Endothelial cell of umbilical vein (primary cell): ENCODE measurements at regions not wholly inside any gene's neighbourhood (a gene's known extent, or its start where the extent isn't known, plus 50 kb on each side); places are given as distances from the start of the nearest gene placed in this dataset.

Source experiments
- BruUV-seq: library from RNA; stranded (reverse); fragments of 400-500 nt; replicated peaks from 2 replicates; lab custom pipeline; 2021; lab: Mats Ljungman, UMichigan
- CTCF ChIA-PET: fragments of 300-600, 350-600 bp; sonication (Branson Sonifier 250); formaldehyde crosslinking; loops from one replicate; lab custom pipeline; 2021; ENCODE audit warnings: antibody characterized with exemption, inconsistent platforms; lab: Charles Lee
- POLR2A ChIA-PET: fragments of 300-600, 350-600 bp; sonication (Branson Sonifier 250); formaldehyde crosslinking; loops from one replicate; lab custom pipeline; 2021; ENCODE audit warnings: antibody characterized with exemption, inconsistent platforms; lab: Charles Lee
- DNase-seq: peaks from one replicate; pipeline ENCODE4 v3.0.0-alpha.2; 2011; ENCODE audit warnings: low read depth, low spot score
- FAIRE-seq: peaks from 2 replicates; lab custom pipeline; 2011; peaks lifted over from hg19 to GRCh38; lab: Jason Lieb, UNC
- H2AFZ ChIP-seq: 2 replicates; pipeline ENCODE4 v1.6.0; 2012; ENCODE audit warnings: low read depth, low read length, control low read depth, inconsistent platforms
- H3K27ac ChIP-seq: 2 replicates; pipeline ENCODE4 v1.5.1; 2011; ENCODE audit warnings: low read depth, mild to moderate bottlenecking, control low read depth, low read length, moderate library complexity; ENCODE audit not compliant: insufficient read depth
- H3K27me3 ChIP-seq, 2 experiments: 2 replicates each; pipeline versions ENCODE4 v1.6.0 to v1.6.1; 2011; ENCODE audit warnings: low read length in 2 of 2, mixed read lengths in 1 of 2; ENCODE audit not compliant: control insufficient read depth in 2 of 2, insufficient read depth in 2 of 2
- H3K36me3 ChIP-seq, 2 experiments: 2 replicates in 1 of 2; 3 replicates in 1 of 2; pipeline ENCODE4 v1.5.1; 2011; ENCODE audit warnings: low read length in 2 of 2, mild to moderate bottlenecking in 1 of 2, moderate library complexity in 1 of 2; ENCODE audit not compliant: control insufficient read depth in 2 of 2, insufficient read depth in 2 of 2; ENCODE audit errors: extremely low read depth in 1 of 2
- H3K4me1 ChIP-seq: 3 replicates; pipeline ENCODE4 v1.5.1; 2011; ENCODE audit warnings: mild to moderate bottlenecking, low read length; ENCODE audit not compliant: control insufficient read depth, insufficient read depth; ENCODE audit errors: extremely low read depth
- H3K4me2 ChIP-seq: 2 replicates; pipeline ENCODE4 v1.6.1; 2011; ENCODE audit warnings: low read length, control low read depth, mixed read lengths; ENCODE audit not compliant: insufficient read depth
- H3K4me3 ChIP-seq, 3 experiments: fragments of 200-600 bp in 1 of 3; sonication (generic), shearing (Covaris generic) in 1 of 3; replicated peaks in 1 of 3; 2 replicates each; pipeline ENCODE4 v1.5.1; 2011 to 2016; ENCODE audit warnings: control low read depth in 3 of 3, low read length in 3 of 3, mild to moderate bottlenecking in 2 of 3, inconsistent platforms in 1 of 3, low read depth in 1 of 3, moderate library complexity in 1 of 3; ENCODE audit not compliant: insufficient read depth in 1 of 3
- H3K79me2 ChIP-seq: 2 replicates; pipeline ENCODE4 v1.6.0; 2012; ENCODE audit warnings: low read length, inconsistent platforms; ENCODE audit not compliant: control insufficient read depth, insufficient read depth
- H3K9ac ChIP-seq: replicated peaks from 2 replicates; pipeline ENCODE3; 2011; ENCODE audit warnings: low read length, control low read depth; ENCODE audit not compliant: insufficient read depth; ENCODE audit errors: extremely low read depth
- H3K9me1 ChIP-seq: replicated peaks from 3 replicates; pipeline ENCODE4 v1.6.0; 2011; ENCODE audit warnings: mild to moderate bottlenecking, low read length; ENCODE audit not compliant: control insufficient read depth, insufficient read depth; ENCODE audit errors: extremely low read depth
- H3K9me3 ChIP-seq: replicated peaks from 2 replicates; pipeline ENCODE4 v1.5.1; 2012; ENCODE audit warnings: low read length, inconsistent platforms; ENCODE audit not compliant: control insufficient read depth, insufficient read depth
- H4K20me1 ChIP-seq: replicated peaks from 2 replicates; pipeline ENCODE3; 2011; ENCODE audit warnings: mild to moderate bottlenecking, low read length; ENCODE audit not compliant: control insufficient read depth, insufficient read depth; ENCODE audit errors: extremely low read depth
- CTCF ChIP-seq, 2 donors: IDR thresholded peaks; 1 replicate in 1 of 2; 2 replicates in 1 of 2; pipeline ENCODE4 v1.5.1; 2011; ENCODE audit warnings: low read length in 2 of 2, mild to moderate bottlenecking in 2 of 2, moderate library complexity in 2 of 2, control low read depth in 1 of 2, inconsistent platforms in 1 of 2, low read depth in 1 of 2; ENCODE audit not compliant: insufficient read depth in 1 of 2; ENCODE audit errors: extremely low read depth in 1 of 2
- EZH2 ChIP-seq: IDR thresholded peaks from 2 replicates; pipeline ENCODE4 v1.6.1; 2012; ENCODE audit warnings: borderline replicate concordance, low read depth, mild to moderate bottlenecking, moderate library complexity, low read length, inconsistent platforms; ENCODE audit not compliant: severe bottlenecking
- FOS ChIP-seq: IDR thresholded peaks from 2 replicates; pipeline ENCODE4 v1.6.1; 2011; ENCODE audit warnings: mild to moderate bottlenecking, low read length, moderate library complexity, borderline replicate concordance; ENCODE audit not compliant: insufficient read depth
- GATA2 ChIP-seq: IDR thresholded peaks from 2 replicates; pipeline ENCODE4 v1.7.0; 2011; ENCODE audit warnings: low read depth, mild to moderate bottlenecking, moderate library complexity, mixed read lengths, low read length; ENCODE audit not compliant: insufficient read length, insufficient read depth
- JUN ChIP-seq: IDR thresholded peaks from 2 replicates; pipeline ENCODE4 v1.6.1; 2011; ENCODE audit warnings: borderline replicate concordance, low read depth; ENCODE audit not compliant: insufficient read length, insufficient read depth
- MAX ChIP-seq: IDR thresholded peaks from 2 replicates; pipeline ENCODE4 v1.6.1; 2011; ENCODE audit not compliant: insufficient read depth, insufficient read length
- MYC ChIP-seq: IDR thresholded peaks from one replicate; pipeline ENCODE4 v1.6.1; 2011; ENCODE audit warnings: mild to moderate bottlenecking, low read depth, low read length
- POLR2A ChIP-seq: IDR thresholded peaks from 2 replicates; pipeline ENCODE4 v1.6.1; 2012; ENCODE audit warnings: low read depth, mild to moderate bottlenecking, control low read depth, low read length
- POLR2AphosphoS5 ChIP-seq: IDR thresholded peaks from 2 replicates; pipeline ENCODE4 v1.6.1; 2012; ENCODE audit warnings: low read depth, mild to moderate bottlenecking, control low read depth, low read length, moderate library complexity; ENCODE audit not compliant: insufficient read depth
- dilution Hi-C: fragments of 300-500 bp; cut with MboI; formaldehyde crosslinking; loops from one replicate; pipeline ENCODE4 v1.15.0; 2019; ENCODE audit warnings: low sequenced_read_pairs; ENCODE audit not compliant: extremely low pct_ligation_motif_present
- intact Hi-C: fragments of 100-400 bp; cut with micrococcal nuclease; formaldehyde crosslinking; loops from one replicate; pipeline ENCODE4 v1.10.0; 2022

- no peak for FAIRE-seq
- Histone ChIP-seq H3K27ac (no peak overlapping the region), H3K36me3 (no peaks in the 10 kb centered on the region), H3K9me3 (no peaks in the 10 kb centered on the region), H3K4me3 (no peak overlapping the region), H3K9ac (no peak overlapping the region), H3K9me1 (no peaks in the 10 kb centered on the region), H2AFZ (no peak overlapping the region), H3K79me2 (no peaks in the 10 kb centered on the region), H4K20me1 (no peaks in the 10 kb centered on the region), H3K4me1 (no peaks in the 10 kb centered on the region), H3K4me2 (no peak overlapping the region), H3K27me3 (no peaks in the 10 kb centered on the region)
- TF ChIP-seq POLR2AphosphoS5 (no peak), GATA2 (no peak), MAX (no peak), FOS (no peak), EZH2 (no peak), CTCF (IDR thresholded peaks at IDR 0.05; ENCODE audit: extremely low read depth in 1 of 2, insufficient read depth in 1 of 2, low read depth in 1 of 2, low read length in 2 of 2) (no peak), POLR2A (no peak), MYC (no peak), JUN (no peak)
- CTCF ChIA-PET: interaction anchor here (0.5 to 2.4 kb wide), 2 partner anchors 16 to 44 kb away, joined by 4 to 9 read pairs; no protein-coding TSS in a partner anchor
- intact Hi-C loops: no loop called here
- BruUV-seq: no TSS peak
- dilution Hi-C loops: no loop called here
- no peak for DNase-seq
- POLR2A ChIA-PET: no interaction called here
Observed at GRCh38 chr14:38884109-38884508, 218.9 kb downstream of the SEC23A start.
